H9 (cell line): ENCODE measurements at regions not wholly inside any gene's neighbourhood (a gene's known extent, or its start where the extent isn't known, plus 50 kb on each side); places are given as distances from the start of the nearest gene placed in this dataset.

ENCODE experiments used
- DNase-seq: peaks from one replicate; pipeline ENCODE4 v3.0.0-alpha.2; 2017
- H2AFZ ChIP-seq: one replicate; pipeline ENCODE4 v1.6.1; 2013; ENCODE audit warnings: mild to moderate bottlenecking, low read length, control low read depth, moderate library complexity
- H2AK5ac ChIP-seq: 2 replicates; pipeline ENCODE4 v1.6.1; 2013; ENCODE audit warnings: low read length, control low read depth, mixed read lengths; ENCODE audit not compliant: insufficient read length
- H2BK120ac ChIP-seq: one replicate; pipeline ENCODE4 v1.6.1; 2013; ENCODE audit warnings: low read depth, mild to moderate bottlenecking, low read length, control low read depth, inconsistent platforms; ENCODE audit not compliant: poor library complexity, severe bottlenecking
- H2BK12ac ChIP-seq: 2 replicates; pipeline ENCODE4 v1.6.1; 2013; ENCODE audit warnings: low read length, control low read depth, mixed read lengths, low read depth; ENCODE audit not compliant: insufficient read length
- H2BK15ac ChIP-seq: 2 replicates; pipeline ENCODE4 v1.6.1; 2013; ENCODE audit warnings: low read depth, low read length, control low read depth
- H2BK20ac ChIP-seq: one replicate; pipeline ENCODE4 v1.6.1; 2013; ENCODE audit warnings: low read depth, mild to moderate bottlenecking, low read length, control low read depth, inconsistent platforms; ENCODE audit not compliant: poor library complexity, severe bottlenecking
- H2BK5ac ChIP-seq: 2 replicates; pipeline ENCODE4 v1.6.1; 2013; ENCODE audit warnings: low read length, control low read depth, mixed read lengths; ENCODE audit not compliant: insufficient read length
- H3K14ac ChIP-seq: 2 replicates; pipeline ENCODE4 v1.6.1; 2013; ENCODE audit warnings: low read length, control low read depth; ENCODE audit not compliant: insufficient read depth
- H3K18ac ChIP-seq: 2 replicates; pipeline ENCODE4 v1.6.1; 2013; ENCODE audit warnings: low read depth, mild to moderate bottlenecking, mixed read lengths, low read length, control low read depth; ENCODE audit not compliant: insufficient read length
- H3K23ac ChIP-seq: 2 replicates; pipeline ENCODE4 v1.6.1; 2013; ENCODE audit warnings: low read length, control low read depth, mixed read lengths, low read depth; ENCODE audit not compliant: insufficient read length
- H3K23me2 ChIP-seq: 2 replicates; pipeline ENCODE4 v1.6.1; 2013; ENCODE audit warnings: low read depth, mild to moderate bottlenecking, mixed read lengths, low read length, control low read depth; ENCODE audit not compliant: insufficient read length, poor library complexity, severe bottlenecking
- H3K27ac ChIP-seq: 2 replicates; pipeline ENCODE4 v1.5.1; 2013; ENCODE audit warnings: low read length, control low read depth, mixed read lengths, low read depth; ENCODE audit not compliant: insufficient read length
- H3K27me3 ChIP-seq: 2 replicates; pipeline ENCODE4 v1.6.1; 2013; ENCODE audit warnings: low read length, control low read depth, inconsistent platforms; ENCODE audit not compliant: insufficient read depth
- H3K4ac ChIP-seq: 2 replicates; pipeline ENCODE4 v1.6.1; 2013; ENCODE audit warnings: low read depth, mild to moderate bottlenecking, control low read depth, inconsistent platforms, low read length, moderate library complexity
- H3K4me1 ChIP-seq: 2 replicates; pipeline ENCODE4 v1.6.1; 2013; ENCODE audit warnings: low read length, control low read depth, inconsistent platforms; ENCODE audit not compliant: insufficient read depth
- H3K4me2 ChIP-seq: 2 replicates; pipeline ENCODE4 v1.6.1; 2013; ENCODE audit warnings: low read length, control low read depth, mixed read lengths; ENCODE audit not compliant: insufficient read length, insufficient read depth
- H3K56ac ChIP-seq: 2 replicates; pipeline ENCODE4 v1.6.1; 2013; ENCODE audit warnings: low read depth, mild to moderate bottlenecking, mixed read lengths, low read length, control low read depth; ENCODE audit not compliant: insufficient read length
- H3K79me1 ChIP-seq: 2 replicates; pipeline ENCODE4 v1.6.1; 2013; ENCODE audit warnings: low read depth, mild to moderate bottlenecking, moderate library complexity, low read length, control low read depth, inconsistent platforms; ENCODE audit not compliant: insufficient read depth, poor library complexity, severe bottlenecking
- H3K79me2 ChIP-seq: 2 replicates; pipeline ENCODE4 v1.6.1; 2013; ENCODE audit warnings: low read length, control low read depth, inconsistent platforms; ENCODE audit not compliant: insufficient read depth
- H3K9ac ChIP-seq: 2 replicates; pipeline ENCODE4 v1.6.1; 2013; ENCODE audit warnings: low read length, control low read depth, mixed read lengths; ENCODE audit not compliant: insufficient read length; ENCODE audit errors: extremely low read depth
- H3K9me3 ChIP-seq: one replicate; pipeline ENCODE4 v1.6.1; 2013; ENCODE audit warnings: low read depth, low read length, inconsistent platforms; ENCODE audit not compliant: control insufficient read depth
- H3T11ph ChIP-seq: one replicate; pipeline ENCODE4 v1.6.1; 2013; ENCODE audit warnings: mild to moderate bottlenecking, low read length, control low read depth, inconsistent platforms
- H4K20me1 ChIP-seq: one replicate; pipeline ENCODE4 v1.6.1; 2013; ENCODE audit not compliant: control insufficient read depth, insufficient read length, insufficient read depth
- H4K5ac ChIP-seq: 2 replicates; pipeline ENCODE4 v1.6.1; 2013; ENCODE audit warnings: low read depth, mild to moderate bottlenecking, mixed read lengths, low read length, control low read depth; ENCODE audit not compliant: insufficient read length
- H4K8ac ChIP-seq: replicated peaks from 2 replicates; pipeline ENCODE4 v1.6.1; 2013; ENCODE audit warnings: low read length, control low read depth, mixed read lengths, low read depth; ENCODE audit not compliant: insufficient read length
- H4K91ac ChIP-seq: 2 replicates; pipeline ENCODE4 v1.6.1; 2013; ENCODE audit warnings: low read depth, mild to moderate bottlenecking, moderate library complexity, mixed read lengths, low read length, control low read depth; ENCODE audit not compliant: insufficient read length
- H3K27ac Mint-ChIP-seq, 3 experiments: 2 replicates in 2 of 3; 3 replicates in 1 of 3; pipeline ENCODE4 v1.8.0; 2020 to 2021; ENCODE audit warnings: mixed read lengths in 3 of 3, mild to moderate bottlenecking in 1 of 3, moderate library complexity in 1 of 3
- H3K27me3 Mint-ChIP-seq: 2 replicates; pipeline ENCODE4 v1.8.0; 2021; ENCODE audit warnings: low read depth, mild to moderate bottlenecking, moderate library complexity, mixed read lengths
- H3K36me3 Mint-ChIP-seq, 3 experiments: 2 replicates in 2 of 3; 3 replicates in 1 of 3; pipeline ENCODE4 v1.8.0; 2020 to 2021; ENCODE audit warnings: low read depth in 3 of 3, mixed read lengths in 3 of 3; ENCODE audit not compliant: insufficient read depth in 1 of 3
- H3K4me1 Mint-ChIP-seq, 2 experiments: 2 replicates each; pipeline ENCODE4 v1.8.0; 2020; ENCODE audit warnings: mixed read lengths in 2 of 2
- H3K4me3 Mint-ChIP-seq, 2 experiments: 2 replicates in 1 of 2; 3 replicates in 1 of 2; pipeline ENCODE4 v1.8.0; 2020 to 2021; ENCODE audit warnings: mild to moderate bottlenecking in 2 of 2, mixed read lengths in 2 of 2, moderate library complexity in 1 of 2
- H3K9me3 Mint-ChIP-seq, 2 experiments: 2 replicates in 1 of 2; 3 replicates in 1 of 2; pipeline ENCODE4 v1.8.0; 2020; ENCODE audit warnings: mild to moderate bottlenecking in 2 of 2, mixed read lengths in 2 of 2, moderate library complexity in 1 of 2
- CTCF ChIP-seq: fragments of 200-600 bp; sonication (generic); conservative IDR thresholded peaks from 3 replicates; pipeline ENCODE4 v1.8.0; 2021; ENCODE audit warnings: antibody characterized with exemption, mild to moderate bottlenecking
- WGBS: extraction: QIAGEN DNeasy Blood & Tissue Kit; methylation state at CpG from one replicate; pipeline ENCODE4 v1.1.7; 2013; ENCODE audit warnings: missing lambda C conversion rate, low lambda C conversion rate, mixed read lengths; ENCODE audit not compliant: insufficient read length; ENCODE audit errors: extremely low coverage; 5-methylcytosine and 5-hydroxymethylcytosine counted together

- no peak overlapping the region for H4K5ac ChIP-seq
- WGBS = no CpG with 5 or more reads among the region's 1 CpG
- H3K79me1 ChIP-seq = no peaks in the 10 kb centered on the region
- no peak overlapping the region for H2BK15ac ChIP-seq
- Mint-ChIP-seq H3K4me3 (no peak overlapping the region), H3K27me3 (peaks cover 3% of the 10 kb centered on the region; the same call in 1 of the 2 replicates), H3K4me1 (no peaks in the 10 kb centered on the region), H3K9me3 (peaks cover 2 to 5% of the 10 kb centered on the region in 2 experiments; a peak in 2 of 5 replicates), H3K36me3 (no peaks in the 10 kb centered on the region; a peak in 1 of 7 replicates), H3K27ac (no peak overlapping the region)
- no peak overlapping the region for H2BK5ac ChIP-seq
- no peak overlapping the region for H4K91ac ChIP-seq
- no peak overlapping the region for H3K9ac ChIP-seq
- H2AFZ ChIP-seq = no peak overlapping the region
- no peaks in the 10 kb centered on the region; the same call in 1 of the 2 replicates for H3K4me1 ChIP-seq
- no peaks in the 10 kb centered on the region for H3K27me3 ChIP-seq
- no peak overlapping the region for H3K4ac ChIP-seq
- H3K18ac ChIP-seq = no peak overlapping the region
- H3K23ac ChIP-seq = no peak overlapping the region
- no peak overlapping the region for H3T11ph ChIP-seq
- no peak overlapping the region for H2BK20ac ChIP-seq
- no peak overlapping the region for H3K4me2 ChIP-seq
- no peak overlapping the region for H3K56ac ChIP-seq
- no peak overlapping the region for H4K8ac ChIP-seq
- no peak overlapping the region for H3K27ac ChIP-seq
- no peaks in the 10 kb centered on the region for H3K79me2 ChIP-seq
- H3K14ac ChIP-seq = no peak overlapping the region
- no peaks in the 10 kb centered on the region for H3K23me2 ChIP-seq
- H4K20me1 ChIP-seq = no peaks in the 10 kb centered on the region
- no peak for TF ChIP-seq CTCF
- H2BK120ac ChIP-seq = no peak overlapping the region
- DNase-seq = no peak
- no peak overlapping the region for H2AK5ac ChIP-seq
- no peaks in the 10 kb centered on the region for H3K9me3 ChIP-seq
- H2BK12ac ChIP-seq = no peak overlapping the region
Measured at GRCh38 chr6:168817558-168818159, 376.7 kb downstream of the SMOC2 start.
